HG03565 (cell line): ENCODE measurements at regions not wholly inside any gene's neighbourhood (a gene's known extent, or its start where the extent isn't known, plus 50 kb on each side); places are given as distances from the start of the nearest gene placed in this dataset.

Experiments
- ATAC-seq: cut with Tn5 transposase; IDR thresholded peaks from one replicate; pipeline ENCODE4 v1.9.1; 2021; ENCODE audit warnings: mild to moderate bottlenecking, moderate library complexity; ENCODE audit not compliant: unreplicated experiment

GRCh38 chr2:181146171-181146570 is 165.8 kb downstream of the UBE2E3 start:
- ATAC-seq: no peak

GRCh38 chr2:181149056-181149455 is 168.7 kb downstream of the UBE2E3 start:
- ATAC-seq: no peak

- ATAC-seq: no peak
Measured at GRCh38 chr2:181152226-181152625, 171.8 kb downstream of the UBE2E3 start.

- no peak for ATAC-seq
Measured at GRCh38 chr2:181152701-181153100, 172.3 kb downstream of the UBE2E3 start.

- no peak for ATAC-seq
Measured at GRCh38 chr2:181153886-181154285, 173.5 kb downstream of the UBE2E3 start.

- ATAC-seq: no peak
Measured at GRCh38 chr2:181157326-181157725, 176.9 kb downstream of the UBE2E3 start.

GRCh38 chr2:181158427-181158826 is 178.0 kb downstream of the UBE2E3 start:
- ATAC-seq: no peak

GRCh38 chr2:181161615-181162014 is 181.2 kb downstream of the UBE2E3 start:
- ATAC-seq: no peak

GRCh38 chr2:181163139-181163538 is 182.7 kb downstream of the UBE2E3 start:
- peak; percentile 28 for ATAC-seq

GRCh38 chr2:181163691-181164090 is 183.3 kb downstream of the UBE2E3 start:
- no peak for ATAC-seq

- ATAC-seq: peak; percentile 44
Measured at GRCh38 chr2:181164699-181165098, 184.3 kb downstream of the UBE2E3 start.

- peak; percentile 66 for ATAC-seq
Measured at GRCh38 chr2:181165199-181165868, 184.9 kb downstream of the UBE2E3 start.

- no peak for ATAC-seq
Measured at GRCh38 chr2:181169503-181169902, 189.1 kb downstream of the UBE2E3 start.

GRCh38 chr2:181170256-181170655 is 189.9 kb downstream of the UBE2E3 start:
- no peak for ATAC-seq

GRCh38 chr2:181172676-181173075 is 192.3 kb downstream of the UBE2E3 start:
- no peak for ATAC-seq

- peak; percentile 58 for ATAC-seq
Measured at GRCh38 chr2:181174611-181175580, 194.5 kb downstream of the UBE2E3 start.

- ATAC-seq: no peak
Measured at GRCh38 chr2:181176540-181176939, 196.1 kb downstream of the UBE2E3 start.

- ATAC-seq: no peak
Measured at GRCh38 chr2:181177376-181177775, 197.0 kb downstream of the UBE2E3 start.

GRCh38 chr2:181178130-181178529 is 197.7 kb downstream of the UBE2E3 start:
- no peak for ATAC-seq

- ATAC-seq: peak; percentile 61
Measured at GRCh38 chr2:181178823-181179412, 198.5 kb downstream of the UBE2E3 start.

- peak; percentile 96 for ATAC-seq
Measured at GRCh38 chr2:181183878-181184542, 203.6 kb downstream of the UBE2E3 start.
